ENCODE measurements at regions not wholly inside any gene's neighbourhood (a gene's known extent, or its start where the extent isn't known, plus 50 kb on each side); places are given as distances from the start of the nearest gene placed in this dataset. TPM values are rescaled to one million over a fixed set of nuclear protein-coding genes. Genes with fewer than 3 reads are reported as not detected.
"Not testable (repeated sequence)": the region's sequence is repeated elsewhere in the genome, so short reads cannot be mapped to it uniquely, and the experiment has no call there.

DNA sequence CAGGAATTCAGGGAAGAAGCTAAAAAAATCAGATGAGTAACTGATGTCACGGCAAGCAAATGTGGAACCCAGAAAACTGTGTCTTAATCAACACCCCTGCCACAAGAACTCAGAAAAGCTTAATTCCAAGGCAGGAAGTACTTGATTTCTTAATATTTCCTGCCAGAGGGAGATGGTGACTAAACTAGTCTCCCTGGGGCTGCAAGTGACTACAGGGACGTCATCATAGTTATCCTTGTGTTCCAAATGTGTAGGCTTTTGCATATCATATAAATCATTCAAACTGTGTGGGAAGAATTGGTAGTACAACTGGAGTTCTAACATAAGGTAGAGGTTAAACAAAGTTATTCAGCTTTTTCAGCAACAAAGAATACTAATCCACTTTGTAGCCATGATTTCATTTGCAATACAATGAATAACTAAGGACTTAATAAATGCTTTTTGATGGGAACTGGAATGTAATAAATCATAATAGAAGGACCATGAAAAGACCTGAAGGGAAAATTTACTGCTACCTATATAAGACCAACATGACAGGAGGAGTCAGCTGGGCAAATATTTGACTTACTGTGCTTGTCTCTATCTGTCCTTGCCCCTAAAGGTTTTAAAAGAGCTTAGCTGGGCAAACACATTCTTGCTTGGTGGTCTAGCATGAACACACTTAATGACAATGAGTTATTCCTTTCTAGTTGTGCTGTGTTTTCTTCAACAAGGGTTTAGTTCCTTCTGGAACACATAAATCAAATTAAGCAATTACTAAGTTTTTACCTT, 76.0 kb upstream of the NECTIN3 start:
- H3K4me3 ChIP-seq (replicated peaks; ENCODE audit: insufficient read depth, low read length), result no peak overlapping the region
- TF ChIP-seq, protein P1, sequence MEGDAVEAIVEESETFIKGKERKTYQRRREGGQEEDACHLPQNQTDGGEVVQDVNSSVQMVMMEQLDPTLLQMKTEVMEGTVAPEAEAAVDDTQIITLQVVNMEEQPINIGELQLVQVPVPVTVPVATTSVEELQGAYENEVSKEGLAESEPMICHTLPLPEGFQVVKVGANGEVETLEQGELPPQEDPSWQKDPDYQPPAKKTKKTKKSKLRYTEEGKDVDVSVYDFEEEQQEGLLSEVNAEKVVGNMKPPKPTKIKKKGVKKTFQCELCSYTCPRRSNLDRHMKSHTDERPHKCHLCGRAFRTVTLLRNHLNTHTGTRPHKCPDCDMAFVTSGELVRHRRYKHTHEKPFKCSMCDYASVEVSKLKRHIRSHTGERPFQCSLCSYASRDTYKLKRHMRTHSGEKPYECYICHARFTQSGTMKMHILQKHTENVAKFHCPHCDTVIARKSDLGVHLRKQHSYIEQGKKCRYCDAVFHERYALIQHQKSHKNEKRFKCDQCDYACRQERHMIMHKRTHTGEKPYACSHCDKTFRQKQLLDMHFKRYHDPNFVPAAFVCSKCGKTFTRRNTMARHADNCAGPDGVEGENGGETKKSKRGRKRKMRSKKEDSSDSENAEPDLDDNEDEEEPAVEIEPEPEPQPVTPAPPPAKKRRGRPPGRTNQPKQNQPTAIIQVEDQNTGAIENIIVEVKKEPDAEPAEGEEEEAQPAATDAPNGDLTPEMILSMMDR (IDR thresholded peaks at IDR 0.05; ENCODE audit: insufficient read depth, low read length), result no peak
- TF ChIP-seq POLR2AphosphoS5 (IDR thresholded peaks at IDR 0.05; ENCODE audit: low read depth) (no peak), SPI1 (IDR thresholded peaks at IDR 0.05; ENCODE audit: borderline replicate concordance, low read depth) (no peak), REST (IDR thresholded peaks at IDR 0.05; ENCODE audit: insufficient replicate concordance, low read depth) (no peak), GABPA (IDR thresholded peaks at IDR 0.05; ENCODE audit: low read depth) (no peak)
- no peak overlapping the region for H3K27ac ChIP-seq (replicated peaks)
- DNase-seq (ENCODE audit: low read depth in 1 of 2, low spot score in 1 of 2), result peak in 1 of 2 experiments; percentile 9
- H3K27me3 ChIP-seq (ENCODE audit: insufficient read depth, poor library complexity, severe bottlenecking), result no peaks in the 10 kb centered on the region

DNA sequence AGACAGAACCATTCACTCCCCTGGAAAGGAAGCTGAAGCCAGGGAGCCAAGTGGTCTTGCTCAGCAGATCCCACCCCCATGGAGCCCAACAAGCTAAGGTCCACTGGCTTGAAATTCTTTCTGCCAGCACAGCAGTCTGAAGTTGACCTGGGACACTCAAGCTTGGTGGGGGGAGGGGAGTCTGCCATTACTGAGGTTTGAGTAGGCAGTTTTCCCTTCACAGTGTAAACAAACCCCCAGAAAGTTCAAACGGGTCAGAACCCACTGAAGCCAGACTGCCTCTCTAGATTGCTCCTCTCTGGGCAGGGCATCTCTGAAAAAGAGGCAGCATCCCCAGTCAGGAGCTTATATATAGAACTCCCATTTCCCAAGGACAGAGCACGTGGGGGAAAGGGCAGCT, 72.8 kb upstream of the NECTIN3 start:
- H3K27ac ChIP-seq (replicated peaks), result not testable (repeated sequence)

GRCh38 chr3:111006485-111006884, 65.1 kb upstream of the NECTIN3 start:
- not testable (repeated sequence) for H3K4me3 ChIP-seq (replicated peaks; ENCODE audit: insufficient read depth, low read length); H3K27ac ChIP-seq (replicated peaks); DNase-seq (ENCODE audit: low read depth in 1 of 2, low spot score in 1 of 2); H3K27me3 ChIP-seq (ENCODE audit: insufficient read depth, poor library complexity, severe bottlenecking)

More for the DNA sequence above, 72.8 kb upstream of the NECTIN3 start:
- H3K27me3 ChIP-seq (ENCODE audit: insufficient read depth, poor library complexity, severe bottlenecking); DNase-seq (ENCODE audit: low read depth in 1 of 2, low spot score in 1 of 2); H3K4me3 ChIP-seq (replicated peaks; ENCODE audit: insufficient read depth, low read length): not testable (repeated sequence)

DNA sequence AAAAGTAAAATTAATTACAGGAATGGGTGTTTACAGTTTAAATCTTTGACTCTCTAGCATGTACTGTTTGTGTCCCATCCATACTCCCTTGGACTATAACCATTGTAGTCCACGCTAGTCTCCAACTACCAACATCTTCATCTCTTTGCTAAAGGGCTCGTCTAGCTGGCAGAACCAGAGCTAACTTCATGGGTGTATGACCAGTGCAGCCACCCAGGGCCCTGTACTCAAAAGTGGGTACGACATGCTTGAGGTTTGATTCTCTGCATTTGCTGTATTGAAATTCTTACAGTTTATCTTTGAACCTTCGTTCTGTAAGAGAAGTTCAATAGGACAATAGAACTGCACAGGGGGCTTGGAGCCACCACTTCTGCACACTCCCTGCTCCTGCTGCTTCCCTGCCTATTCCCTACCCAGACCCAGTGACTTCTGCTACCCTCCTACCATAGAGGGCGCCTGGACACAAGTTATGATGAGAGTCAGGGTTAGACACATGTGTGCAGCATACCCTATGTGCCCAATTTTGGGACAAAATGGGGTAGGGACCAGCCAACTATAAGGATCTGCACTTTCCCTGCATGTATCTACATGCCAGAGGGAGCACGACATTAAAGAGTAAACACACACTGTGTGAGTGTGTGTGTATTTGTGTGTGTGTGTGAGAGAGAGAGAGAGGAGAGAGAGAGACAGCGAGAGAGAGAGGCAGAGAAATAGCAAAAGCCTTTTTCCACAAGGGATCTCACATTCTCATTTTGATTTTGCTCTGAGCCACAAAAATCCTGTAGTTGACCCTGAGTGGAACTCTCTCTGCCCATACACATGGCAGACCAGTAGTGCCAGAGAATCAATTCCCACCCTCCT, 59.0 kb upstream of the NECTIN3 start:
- TF ChIP-seq POLR2AphosphoS5 (IDR thresholded peaks at IDR 0.05; ENCODE audit: low read depth) (no peak), SPI1 (IDR thresholded peaks at IDR 0.05; ENCODE audit: borderline replicate concordance, low read depth) (no peak), REST (IDR thresholded peaks at IDR 0.05; ENCODE audit: insufficient replicate concordance, low read depth) (no peak), GABPA (IDR thresholded peaks at IDR 0.05; ENCODE audit: low read depth) (no peak)
- TF ChIP-seq, protein P1 (IDR thresholded peaks at IDR 0.05; ENCODE audit: insufficient read depth, low read length), result no peak
- DNase-seq (ENCODE audit: low read depth in 1 of 2, low spot score in 1 of 2), result no peak
- Histone ChIP-seq H3K27ac (replicated peaks) (no peak overlapping the region), H3K4me3 (replicated peaks; ENCODE audit: insufficient read depth, low read length) (no peak overlapping the region), H3K27me3 (ENCODE audit: insufficient read depth, poor library complexity, severe bottlenecking) (no peaks in the 10 kb centered on the region)

Small RNA genes in the stretch of these regions (microRNA-seq; reads per million reads assigned to microRNA genes)
- not detected for gene MIR4445
